Breast epithelium (tissue), 4 donors: ENCODE measurements at regions not wholly inside any gene's neighbourhood (a gene's known extent, or its start where the extent isn't known, plus 50 kb on each side); places are given as distances from the start of the nearest gene placed in this dataset.
A peak's percentile ranks its signal among the peaks of the same experiment; 100 is the strongest.

ENCODE experiments used
- DNase-seq, 2 donors: peaks; one replicate each; pipeline ENCODE4 v3.0.0-alpha.2; 2019; ENCODE audit warnings: low spot score in 2 of 2
- H3K27ac ChIP-seq, 2 donors: fragments of 200-600 bp; sonication (generic) in 1 of 2; one replicate each; pipeline ENCODE4 v1.5.1; 2016 to 2019; ENCODE audit warnings: mild to moderate bottlenecking in 1 of 2
- H3K27me3 ChIP-seq, 2 donors: fragments of 200-600 bp; sonication (generic) in 1 of 2; one replicate each; pipeline versions ENCODE4 v1.5.1 to v1.6.0; 2017 to 2019; ENCODE audit warnings: control low read depth in 1 of 2, mild to moderate bottlenecking in 1 of 2
- H3K36me3 ChIP-seq: fragments of 200-600 bp; one replicate; pipeline ENCODE4 v1.5.1; 2019
- H3K4me1 ChIP-seq, 2 donors: fragments of 200-600 bp; sonication (generic); one replicate each; pipeline ENCODE4 v1.5.1; 2016 to 2019; ENCODE audit warnings: control low read depth in 1 of 2
- H3K4me3 ChIP-seq, 3 donors: fragments of 200-600 bp; sonication (generic); 1 replicate in 2 of 3; 2 replicates in 1 of 3; pipeline ENCODE4 v1.5.1; 2016 to 2019; ENCODE audit warnings: mild to moderate bottlenecking in 3 of 3, moderate library complexity in 2 of 3
- H3K9me3 ChIP-seq, 2 donors: fragments of 200-600 bp; sonication (generic) in 1 of 2; one replicate each; pipeline ENCODE4 v1.5.1; 2016 to 2019; ENCODE audit warnings: control low read depth in 1 of 2
- POLR2A ChIP-seq: fragments of 450-650 bp; IDR thresholded peaks from one replicate; pipeline ENCODE4 v1.6.1; 2016; ENCODE audit warnings: antibody characterized with exemption, mild to moderate bottlenecking, moderate library complexity
- POLR2AphosphoS5 ChIP-seq, 3 donors: sonication (generic); formaldehyde crosslinking; IDR thresholded peaks; one replicate each; pipeline ENCODE4 v1.6.1; 2017; ENCODE audit warnings: antibody characterized with exemption in 3 of 3
- intact Hi-C: fragments of 100-400 bp; cut with DNase I; formaldehyde crosslinking; loops from one replicate; pipeline ENCODE4 v1.15.1; 2023; ENCODE audit warnings: low total_unique reads
- TF ChIP-seq, protein P1 (sequence below), 3 donors: fragments of 450-650 bp; IDR thresholded peaks; one replicate each; pipeline ENCODE4 v1.5.1; 2016 to 2017; ENCODE audit warnings: antibody characterized with exemption in 3 of 3, mild to moderate bottlenecking in 3 of 3, moderate library complexity in 3 of 3

DNA sequence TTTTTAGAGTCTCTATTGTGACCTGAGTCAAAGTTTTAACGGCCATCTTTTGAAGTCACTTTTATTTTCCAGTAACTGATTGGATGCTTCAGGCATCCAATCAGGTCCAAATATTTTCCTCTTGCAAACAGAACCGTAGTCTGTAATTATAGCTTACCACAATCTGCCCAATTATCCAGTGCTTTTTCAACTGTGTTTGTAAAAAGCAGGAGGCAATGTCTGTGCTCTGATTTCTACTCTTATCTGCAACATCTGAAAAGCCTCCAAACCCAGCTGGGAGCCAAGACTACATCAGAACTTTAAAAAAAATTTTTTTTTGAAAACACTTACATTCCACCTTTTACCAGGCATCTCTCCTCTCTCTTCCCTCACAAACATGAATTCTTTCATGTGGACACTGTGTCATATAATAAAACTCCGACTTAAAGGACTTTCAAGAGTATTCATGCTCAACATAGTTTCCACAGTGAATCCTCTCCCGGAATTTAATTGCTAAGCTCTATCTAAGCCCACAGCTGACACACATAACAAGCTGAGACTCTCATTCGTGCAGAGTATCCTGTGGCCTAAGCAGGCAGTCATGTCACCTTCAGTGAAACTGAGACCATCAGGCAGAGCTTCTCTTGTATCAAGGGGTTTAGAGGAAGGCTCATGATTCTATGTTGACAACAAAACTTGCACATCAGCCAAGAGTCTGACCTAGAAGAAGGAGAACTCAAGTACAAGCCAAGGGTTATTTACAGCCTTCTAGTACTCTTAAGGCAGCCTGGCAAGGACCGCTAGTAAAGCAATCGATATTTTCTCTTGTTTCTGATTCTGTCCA, 272.7 kb downstream of the TLE1 start:
- H3K36me3 ChIP-seq, result no peaks in the 10 kb centered on the region
- no peaks in the 10 kb centered on the region for H3K4me1 ChIP-seq
- intact Hi-C loops, result no loop called here
- peak overlapping the region in 1 of 2 donors; percentile 41 for H3K27ac ChIP-seq
- H3K4me3 ChIP-seq, result no peak overlapping the region
- no peaks in the 10 kb centered on the region for H3K27me3 ChIP-seq
- peaks cover 0 to 5% of the 10 kb centered on the region in 2 donors for H3K9me3 ChIP-seq
- no peak for TF ChIP-seq POLR2A
- TF ChIP-seq, protein P1, sequence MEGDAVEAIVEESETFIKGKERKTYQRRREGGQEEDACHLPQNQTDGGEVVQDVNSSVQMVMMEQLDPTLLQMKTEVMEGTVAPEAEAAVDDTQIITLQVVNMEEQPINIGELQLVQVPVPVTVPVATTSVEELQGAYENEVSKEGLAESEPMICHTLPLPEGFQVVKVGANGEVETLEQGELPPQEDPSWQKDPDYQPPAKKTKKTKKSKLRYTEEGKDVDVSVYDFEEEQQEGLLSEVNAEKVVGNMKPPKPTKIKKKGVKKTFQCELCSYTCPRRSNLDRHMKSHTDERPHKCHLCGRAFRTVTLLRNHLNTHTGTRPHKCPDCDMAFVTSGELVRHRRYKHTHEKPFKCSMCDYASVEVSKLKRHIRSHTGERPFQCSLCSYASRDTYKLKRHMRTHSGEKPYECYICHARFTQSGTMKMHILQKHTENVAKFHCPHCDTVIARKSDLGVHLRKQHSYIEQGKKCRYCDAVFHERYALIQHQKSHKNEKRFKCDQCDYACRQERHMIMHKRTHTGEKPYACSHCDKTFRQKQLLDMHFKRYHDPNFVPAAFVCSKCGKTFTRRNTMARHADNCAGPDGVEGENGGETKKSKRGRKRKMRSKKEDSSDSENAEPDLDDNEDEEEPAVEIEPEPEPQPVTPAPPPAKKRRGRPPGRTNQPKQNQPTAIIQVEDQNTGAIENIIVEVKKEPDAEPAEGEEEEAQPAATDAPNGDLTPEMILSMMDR (IDR thresholded peaks at IDR 0.05), result no peak
- TF ChIP-seq POLR2AphosphoS5 (IDR thresholded peaks at IDR 0.05), result no peak
- DNase-seq, result no peak

GRCh38 chr9:81414836-81415235, 274.5 kb downstream of the TLE1 start:
- Histone ChIP-seq H3K27me3 (no peaks in the 10 kb centered on the region), H3K4me3 (no peak overlapping the region), H3K4me1 (no peaks in the 10 kb centered on the region), H3K27ac (no peak overlapping the region), H3K36me3 (no peaks in the 10 kb centered on the region), H3K9me3 (no peaks in the 10 kb centered on the region)
- intact Hi-C loops, result no loop called here
- DNase-seq, result no peak
- TF ChIP-seq POLR2AphosphoS5 (IDR thresholded peaks at IDR 0.05) (no peak), POLR2A (no peak)
- TF ChIP-seq, protein P1 (IDR thresholded peaks at IDR 0.05), result no peak

DNA sequence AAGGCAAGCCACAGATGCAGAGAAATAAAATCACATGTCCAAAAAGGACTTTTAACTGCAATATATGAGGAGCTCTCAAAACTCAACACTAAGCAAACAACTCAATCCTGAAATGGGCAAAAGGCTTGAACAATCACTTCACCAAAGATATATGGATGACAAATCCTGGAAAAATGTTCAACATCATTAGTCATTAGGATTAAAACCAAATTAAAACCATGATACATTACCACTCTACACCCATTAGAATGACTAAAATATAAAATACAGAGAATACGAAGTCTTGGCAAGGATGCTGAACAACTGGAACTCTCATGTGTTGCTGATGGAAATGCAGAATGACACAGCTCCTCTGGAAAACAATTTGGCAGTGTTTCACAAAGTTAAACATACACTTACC, 277.4 kb downstream of the TLE1 start:
- H3K36me3 ChIP-seq, result no peaks in the 10 kb centered on the region
- H3K27ac ChIP-seq, result no peak overlapping the region
- no peaks in the 10 kb centered on the region for H3K27me3 ChIP-seq
- no peaks in the 10 kb centered on the region for H3K9me3 ChIP-seq
- DNase-seq, result no peak
- intact Hi-C loops, result no loop called here
- H3K4me3 ChIP-seq, result no peak overlapping the region
- TF ChIP-seq, protein P1 (IDR thresholded peaks at IDR 0.05), result no peak
- TF ChIP-seq POLR2A (no peak), POLR2AphosphoS5 (IDR thresholded peaks at IDR 0.05) (no peak)
- no peaks in the 10 kb centered on the region for H3K4me1 ChIP-seq

DNA sequence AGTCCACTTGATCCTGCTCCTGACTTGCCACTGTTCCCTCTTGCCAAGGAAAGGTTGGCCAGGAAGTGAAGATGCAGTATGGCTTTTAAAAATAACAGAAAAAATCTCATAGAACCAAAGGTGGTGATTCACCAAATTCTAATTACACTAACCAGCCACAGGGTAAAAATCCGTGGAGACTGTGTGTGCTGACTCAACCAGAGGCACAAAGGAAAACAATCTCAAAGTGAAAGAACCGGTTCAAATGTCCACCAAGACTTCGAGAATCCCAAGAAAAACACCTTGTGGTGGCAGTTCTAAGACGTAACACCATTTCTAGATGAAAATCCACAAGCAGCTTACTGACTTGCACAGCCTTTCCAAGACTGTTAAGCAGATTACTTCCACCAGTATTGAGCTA, 279.1 kb downstream of the TLE1 start:
- TF ChIP-seq, protein P1 (IDR thresholded peaks at IDR 0.05), result peak in 1 of 3 donors; percentile 32
- no peak for TF ChIP-seq POLR2A
- Histone ChIP-seq H3K36me3 (no peaks in the 10 kb centered on the region), H3K4me3 (no peak overlapping the region), H3K27ac (no peak overlapping the region), H3K27me3 (no peaks in the 10 kb centered on the region), H3K9me3 (no peaks in the 10 kb centered on the region), H3K4me1 (no peaks in the 10 kb centered on the region)
- no peak for DNase-seq
- intact Hi-C loops, result no loop called here

DNA sequence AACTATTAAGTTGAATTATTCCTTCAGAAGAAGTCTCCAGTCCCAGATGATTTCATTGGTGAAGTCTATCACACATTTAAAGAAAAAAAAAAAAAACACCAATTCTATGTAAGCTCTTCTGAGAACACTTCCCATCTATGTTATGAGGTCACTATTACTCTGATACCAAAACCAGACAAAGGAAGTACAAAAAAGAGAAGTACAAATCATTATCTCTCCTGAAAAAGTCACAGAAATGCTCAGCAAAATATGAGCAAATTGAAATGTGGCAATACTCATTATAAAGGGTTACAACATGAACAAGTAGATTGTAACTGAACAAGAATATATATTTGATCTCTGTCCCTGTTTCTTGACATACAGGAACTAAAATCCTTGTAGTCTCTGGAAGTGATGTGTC, 280.4 kb downstream of the TLE1 start:
- intact Hi-C loops, result no loop called here
- no peaks in the 10 kb centered on the region for H3K36me3 ChIP-seq
- H3K27ac ChIP-seq, result no peak overlapping the region
- no peaks in the 10 kb centered on the region for H3K9me3 ChIP-seq
- no peaks in the 10 kb centered on the region for H3K4me1 ChIP-seq
- H3K27me3 ChIP-seq, result no peaks in the 10 kb centered on the region
- TF ChIP-seq, protein P1 (IDR thresholded peaks at IDR 0.05), result no peak
- TF ChIP-seq POLR2A (no peak), POLR2AphosphoS5 (IDR thresholded peaks at IDR 0.05) (no peak)
- H3K4me3 ChIP-seq, result no peak overlapping the region
- no peak for DNase-seq
